GM18505 (cell line): ENCODE measurements at regions not wholly inside any gene's neighbourhood (a gene's known extent, or its start where the extent isn't known, plus 50 kb on each side); places are given as distances from the start of the nearest gene placed in this dataset.
A peak's percentile ranks its signal among the peaks of the same experiment; 100 is the strongest.

Source experiments
- ATAC-seq: cut with Tn5 transposase; IDR thresholded peaks from one replicate; pipeline ENCODE4 v1.9.1; 2021; ENCODE audit not compliant: unreplicated experiment
- POLR2A ChIP-seq: IDR thresholded peaks from 4 replicates; pipeline ENCODE4 v1.6.1; 2011; ENCODE audit warnings: borderline replicate concordance; ENCODE audit not compliant: insufficient read depth, insufficient read length; ENCODE audit errors: extremely low read depth

- TF ChIP-seq POLR2A = no peak
- ATAC-seq = no peak
Observed at GRCh38 chr4:117422297-117422696, 336.9 kb upstream of the TRAM1L1 start.

DNA sequence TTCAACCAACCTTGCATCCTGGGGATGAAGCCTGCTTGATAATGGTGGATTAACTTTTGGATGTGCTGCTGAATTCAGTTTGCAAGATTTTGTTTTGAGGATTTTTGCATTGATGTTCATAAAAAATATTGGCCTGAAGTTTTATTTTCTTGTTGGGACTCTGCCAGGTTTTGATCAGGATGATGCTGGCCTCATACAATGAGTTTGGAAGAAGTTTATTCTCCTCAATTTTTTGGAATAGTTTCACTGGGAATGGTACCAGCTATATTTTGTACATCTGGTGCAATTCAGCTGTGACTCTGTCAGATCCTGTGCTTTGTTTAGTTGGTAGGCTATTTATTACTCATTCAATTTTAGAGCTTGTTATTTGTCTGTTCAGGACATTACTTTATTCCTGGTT is 340.3 kb upstream of the TRAM1L1 start:
- ATAC-seq = no peak
- TF ChIP-seq POLR2A = no peak

- ATAC-seq = no peak
- no peak for TF ChIP-seq POLR2A
Observed at GRCh38 chr4:117428536-117428935, 343.2 kb upstream of the TRAM1L1 start.

GRCh38 chr4:117429061-117429460 is 343.7 kb upstream of the TRAM1L1 start:
- ATAC-seq = no peak
- TF ChIP-seq POLR2A = no peak

GRCh38 chr4:117429506-117429905 is 344.1 kb upstream of the TRAM1L1 start:
- no peak for TF ChIP-seq POLR2A
- ATAC-seq = no peak

- no peak for TF ChIP-seq POLR2A
Observed at GRCh38 chr4:117434424-117434823, 349.0 kb upstream of the TRAM1L1 start.

GRCh38 chr4:117447925-117448324 is 362.5 kb upstream of the TRAM1L1 start:
- no peak for TF ChIP-seq POLR2A
- ATAC-seq = peak; percentile 53

More at GRCh38 chr4:117434424-117434823, 349.0 kb upstream of the TRAM1L1 start:
- no peak for ATAC-seq

- ATAC-seq = no peak
- no peak for TF ChIP-seq POLR2A
Observed at GRCh38 chr4:117455088-117455487, 369.7 kb upstream of the TRAM1L1 start.

DNA sequence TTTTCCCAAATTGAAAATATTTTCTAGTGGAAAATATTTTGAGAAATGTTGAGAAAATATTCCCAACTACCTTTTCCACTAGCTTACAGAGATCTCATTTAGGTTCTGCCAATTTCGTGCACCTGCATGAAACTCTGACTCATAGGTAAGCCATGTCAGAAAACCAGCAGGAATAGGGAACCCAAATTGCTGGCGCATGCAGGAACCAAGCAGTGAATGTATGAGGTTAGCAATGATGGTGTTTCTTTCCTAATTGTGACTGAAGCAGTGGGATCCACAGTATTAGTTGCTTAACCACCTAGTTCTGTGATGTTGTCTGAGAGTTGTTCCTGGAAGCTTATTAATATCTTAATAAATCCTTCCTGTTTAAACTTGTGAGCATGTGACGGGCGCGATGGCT is 381.0 kb upstream of the TRAM1L1 start:
- ATAC-seq = no peak

GRCh38 chr4:117467404-117467803 is 382.0 kb upstream of the TRAM1L1 start:
- TF ChIP-seq POLR2A = no peak
- no peak for ATAC-seq

More for the DNA sequence above, 381.0 kb upstream of the TRAM1L1 start:
- no peak for TF ChIP-seq POLR2A

DNA sequence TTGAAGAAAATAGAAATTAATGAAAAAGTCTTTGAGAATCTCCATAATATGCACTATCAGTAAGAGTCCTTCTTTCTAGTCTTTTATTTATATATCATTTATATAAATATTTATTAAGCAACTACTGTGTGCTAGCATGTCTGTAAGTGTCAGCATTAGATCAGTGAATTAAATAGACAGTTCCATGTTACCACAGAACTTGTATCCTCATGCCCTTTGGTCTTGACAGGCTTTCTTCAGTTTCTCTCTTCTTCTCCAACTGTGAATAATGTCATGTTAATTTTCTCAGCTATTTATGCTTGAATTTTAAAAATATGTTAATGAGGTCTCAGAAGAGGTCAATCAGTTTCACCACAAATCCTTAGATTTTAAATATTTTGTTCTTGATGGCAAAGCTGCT is 389.6 kb upstream of the TRAM1L1 start:
- ATAC-seq = no peak

GRCh38 chr4:117477925-117478324 is 392.5 kb upstream of the TRAM1L1 start:
- ATAC-seq = no peak
- TF ChIP-seq POLR2A = no peak

More for the DNA sequence above, 389.6 kb upstream of the TRAM1L1 start:
- no peak for TF ChIP-seq POLR2A

GRCh38 chr4:117478702-117479101 is 393.3 kb upstream of the TRAM1L1 start:
- peak; percentile 60 for ATAC-seq

DNA sequence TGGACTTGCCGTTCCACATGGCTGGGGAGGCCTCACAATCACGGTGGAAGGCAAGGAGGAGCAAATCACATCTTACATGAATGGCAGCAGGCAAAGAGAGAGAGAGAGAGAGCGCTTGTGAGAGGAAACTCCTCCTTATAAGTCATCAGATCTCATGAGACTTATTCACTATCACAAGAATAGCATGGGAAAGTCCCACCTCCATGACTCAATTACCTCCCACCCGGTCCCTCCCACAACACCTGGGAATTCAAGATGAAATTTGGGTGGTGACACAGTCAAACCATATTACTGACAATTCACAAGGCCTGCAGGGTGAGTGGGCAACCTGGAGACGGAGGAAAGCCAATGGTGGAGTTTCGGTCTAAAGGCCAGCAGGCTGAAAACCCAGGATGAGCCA is 394.3 kb upstream of the TRAM1L1 start:
- TF ChIP-seq POLR2A = no peak
- ATAC-seq = no peak

More at GRCh38 chr4:117478702-117479101, 393.3 kb upstream of the TRAM1L1 start:
- TF ChIP-seq POLR2A = no peak

- no peak for ATAC-seq
- no peak for TF ChIP-seq POLR2A
Observed at GRCh38 chr4:117481742-117482141, 396.4 kb upstream of the TRAM1L1 start.
